ENCODE measurements at regions not wholly inside any gene's neighbourhood (a gene's known extent, or its start where the extent isn't known, plus 50 kb on each side); places are given as distances from the start of the nearest gene placed in this dataset.
A peak's percentile ranks its signal among the peaks of the same experiment; 100 is the strongest.

DNA sequence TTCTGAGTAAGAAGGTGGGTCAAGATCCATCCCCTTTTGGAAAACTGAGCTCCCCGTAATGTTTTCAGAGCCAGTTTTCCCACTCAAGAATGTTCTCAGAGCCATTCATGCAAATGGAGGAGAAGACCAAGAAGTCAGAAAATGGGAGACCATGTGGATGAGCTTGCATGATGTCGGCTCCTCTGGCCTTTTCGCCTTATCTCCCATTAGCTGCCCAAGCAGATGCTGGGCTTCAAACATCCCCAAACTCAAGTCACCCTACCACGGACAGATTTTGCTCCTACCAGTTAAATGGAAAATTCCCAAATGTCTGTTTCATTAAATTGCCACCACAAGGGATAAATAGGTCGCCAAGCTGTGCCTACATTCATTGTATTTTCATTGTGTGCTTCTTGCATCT, 161.4 kb downstream of the ICE1 start:
- Histone ChIP-seq H3K9me3 (ENCODE audit: control insufficient read depth, low read length) (peaks cover 2% of the 10 kb centered on the region), H3K27me3 (ENCODE audit: control insufficient read depth, insufficient read depth) (no peaks in the 10 kb centered on the region), H3K4me3 (ENCODE audit: low read length) (no peak overlapping the region), H3K4me1 (ENCODE audit: control insufficient read depth, insufficient read depth, low read length) (no peaks in the 10 kb centered on the region), H3K27ac (ENCODE audit: low read length) (no peak overlapping the region)
- DNase-seq (no peak), ATAC-seq (no peak)
- intact Hi-C loops (cut with DNase I) = no loop called here
- WGBS = 86% methylated on average over 5 of the region's 5 CpGs

- WGBS = 84% methylated on average over 5 of the region's 5 CpGs
- Histone ChIP-seq H3K4me3 (ENCODE audit: low read length) (no peak overlapping the region), H3K4me1 (ENCODE audit: control insufficient read depth, insufficient read depth, low read length) (no peaks in the 10 kb centered on the region), H3K27ac (ENCODE audit: low read length) (no peak overlapping the region), H3K9me3 (ENCODE audit: control insufficient read depth, low read length) (peaks cover 2% of the 10 kb centered on the region), H3K27me3 (ENCODE audit: control insufficient read depth, insufficient read depth) (no peaks in the 10 kb centered on the region)
- ATAC-seq (no peak), DNase-seq (no peak)
- intact Hi-C loops (cut with DNase I) = no loop called here
Observed at GRCh38 chr5:5583023-5583765, 160.7 kb downstream of the ICE1 start.

GRCh38 chr5:5581080-5581479, 158.6 kb downstream of the ICE1 start:
- 63% methylated on average over 3 of the region's 3 CpGs for WGBS
- H3K4me3 ChIP-seq (ENCODE audit: low read length) = no peak overlapping the region
- no peak overlapping the region for H3K27ac ChIP-seq (ENCODE audit: low read length)
- no peak for ATAC-seq
- no peaks in the 10 kb centered on the region for H3K4me1 ChIP-seq (ENCODE audit: control insufficient read depth, insufficient read depth, low read length)
- H3K27me3 ChIP-seq (ENCODE audit: control insufficient read depth, insufficient read depth) = no peaks in the 10 kb centered on the region
- no peak for DNase-seq
- intact Hi-C loops (cut with DNase I) = no loop called here
- H3K9me3 ChIP-seq (ENCODE audit: control insufficient read depth, low read length) = peaks cover 2% of the 10 kb centered on the region

DNA sequence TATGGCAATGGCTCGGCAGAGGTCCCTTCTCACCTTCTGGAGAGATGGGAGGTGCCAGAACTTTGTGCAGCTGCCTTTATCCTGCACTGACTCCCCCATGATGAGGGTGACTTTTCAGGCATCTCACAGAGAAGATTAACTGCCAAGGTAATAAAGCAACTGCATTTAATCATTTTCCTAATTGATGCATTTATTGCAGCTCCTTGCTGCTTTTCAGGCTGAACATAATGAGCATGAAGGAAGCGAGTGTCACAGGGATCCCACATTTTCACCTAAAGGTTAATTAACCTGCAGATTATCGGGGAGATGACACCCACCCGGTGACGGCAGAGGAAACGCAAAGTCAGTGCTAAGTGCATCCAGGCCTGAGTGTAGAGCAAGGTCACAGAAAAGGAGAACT, 154.3 kb downstream of the ICE1 start:
- Histone ChIP-seq H3K27me3 (ENCODE audit: control insufficient read depth, insufficient read depth) (no peaks in the 10 kb centered on the region), H3K4me1 (ENCODE audit: control insufficient read depth, insufficient read depth, low read length) (no peaks in the 10 kb centered on the region), H3K4me3 (ENCODE audit: low read length) (no peak overlapping the region), H3K9me3 (ENCODE audit: control insufficient read depth, low read length) (no peaks in the 10 kb centered on the region), H3K27ac (ENCODE audit: low read length) (no peak overlapping the region)
- DNase-seq (no peak), ATAC-seq (no peak)
- intact Hi-C loops (cut with DNase I) = no loop called here
- WGBS = 88% methylated on average over 6 of the region's 6 CpGs

DNA sequence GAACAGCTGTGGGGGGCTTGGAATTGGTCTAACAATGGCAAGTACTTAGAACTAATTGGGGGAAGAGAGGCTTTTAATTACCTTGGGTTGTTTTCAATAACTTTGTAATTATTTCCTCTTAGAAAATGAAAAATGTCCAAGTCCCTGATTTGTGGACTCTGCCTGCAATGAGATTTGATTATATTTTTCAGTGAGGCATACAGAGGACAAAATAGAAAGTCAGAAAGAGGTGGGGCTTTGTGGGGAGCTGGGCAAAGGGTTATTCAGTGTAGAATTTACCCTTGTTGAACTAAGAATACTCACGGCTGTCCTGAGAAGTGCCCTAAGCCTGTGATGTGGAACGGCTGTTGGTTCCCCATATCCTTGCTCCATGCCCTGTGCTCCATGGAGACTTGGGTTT, 153.0 kb downstream of the ICE1 start:
- Histone ChIP-seq H3K9me3 (ENCODE audit: control insufficient read depth, low read length) (no peaks in the 10 kb centered on the region), H3K4me1 (ENCODE audit: control insufficient read depth, insufficient read depth, low read length) (no peaks in the 10 kb centered on the region), H3K27me3 (ENCODE audit: control insufficient read depth, insufficient read depth) (no peaks in the 10 kb centered on the region), H3K27ac (ENCODE audit: low read length) (no peak overlapping the region), H3K4me3 (ENCODE audit: low read length) (no peak overlapping the region)
- no peak for ATAC-seq
- WGBS = 81% methylated on average over 2 of the region's 2 CpGs
- no peak for DNase-seq
- intact Hi-C loops (cut with DNase I) = no loop called here

DNA sequence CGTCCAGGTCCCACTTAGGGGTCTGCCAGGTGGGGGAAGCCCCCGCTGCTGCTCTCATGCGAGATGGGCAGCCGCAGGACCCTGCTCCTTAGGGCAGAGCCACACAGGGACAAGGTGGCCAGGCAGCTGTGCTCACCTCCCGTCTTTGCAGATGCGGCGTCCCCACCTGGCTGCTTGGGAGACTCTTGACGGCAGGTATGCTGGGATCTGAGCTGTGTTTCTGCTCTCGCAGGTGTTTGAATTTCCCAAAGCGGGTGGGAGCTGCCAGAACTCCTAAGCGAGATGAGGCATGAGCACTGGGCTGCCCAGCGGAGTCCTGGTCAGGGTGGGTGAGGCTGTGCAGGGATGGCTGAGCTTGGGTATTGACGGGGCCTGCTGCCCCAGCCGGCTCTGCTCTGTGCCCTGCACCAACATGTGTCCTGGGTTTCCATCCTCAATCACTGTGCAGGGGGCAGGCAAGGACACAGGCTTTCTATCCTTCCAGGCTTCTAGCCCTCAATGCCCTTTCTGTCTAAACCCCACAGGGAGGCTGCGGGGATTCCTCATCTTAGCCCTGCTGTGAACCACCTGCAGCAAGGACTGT, 151.4 kb downstream of the ICE1 start:
- DNase-seq (no peak), ATAC-seq (peak in 1 of 2 donors; percentile 31)
- Histone ChIP-seq H3K4me3 (ENCODE audit: low read length) (no peak overlapping the region), H3K4me1 (ENCODE audit: control insufficient read depth, insufficient read depth, low read length) (no peaks in the 10 kb centered on the region), H3K27ac (ENCODE audit: low read length) (no peak overlapping the region), H3K9me3 (ENCODE audit: control insufficient read depth, low read length) (no peaks in the 10 kb centered on the region), H3K27me3 (ENCODE audit: control insufficient read depth, insufficient read depth) (no peaks in the 10 kb centered on the region)
- 74% methylated on average over 15 of the region's 15 CpGs for WGBS
- intact Hi-C loops (cut with DNase I) = no loop called here

DNA sequence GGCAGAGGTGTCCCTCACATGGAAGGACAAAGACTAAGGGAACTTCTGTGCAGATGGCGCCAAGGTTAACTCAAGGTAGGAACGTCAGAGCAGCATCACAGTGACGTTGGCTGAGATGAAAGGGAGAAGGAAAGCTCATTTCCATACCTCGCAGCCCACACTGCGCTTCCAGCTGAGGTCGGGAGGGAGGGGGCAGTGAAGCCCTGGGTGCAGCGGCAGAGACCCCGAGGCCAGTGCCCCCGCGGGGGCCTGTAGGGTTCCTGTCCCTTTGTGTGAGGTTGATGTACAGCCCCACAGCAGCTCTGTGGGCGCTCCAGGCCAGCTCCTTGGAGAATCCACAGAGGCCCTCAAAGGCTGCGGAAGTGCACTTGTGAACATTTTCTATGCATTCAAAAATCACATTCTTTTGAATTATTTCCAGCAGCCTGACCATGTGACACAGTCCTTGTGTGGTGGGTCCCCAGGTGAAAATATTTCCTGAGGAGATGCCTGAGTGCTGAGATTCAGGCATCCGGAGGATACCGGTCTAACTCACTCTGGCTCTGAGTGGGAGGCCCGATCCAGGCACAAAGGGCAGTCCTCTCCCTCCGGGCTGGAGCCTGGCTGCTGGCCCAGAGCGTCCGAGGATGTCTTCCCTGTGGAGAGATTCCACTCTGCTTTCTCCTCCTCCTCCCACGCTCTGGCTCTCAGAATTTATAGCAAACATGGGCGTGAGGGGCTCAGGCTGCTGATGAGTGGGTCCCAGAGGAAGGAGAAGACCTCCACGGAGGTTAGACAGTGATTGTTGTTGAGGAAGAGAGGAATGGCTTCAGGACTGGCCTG, 150.7 kb downstream of the ICE1 start:
- peak in 1 of 2 donors; percentile 42 for ATAC-seq
- DNase-seq = peak in 2 of 3 donors; percentile 36 to 72
- intact Hi-C loops (cut with DNase I) = no loop called here

DNA sequence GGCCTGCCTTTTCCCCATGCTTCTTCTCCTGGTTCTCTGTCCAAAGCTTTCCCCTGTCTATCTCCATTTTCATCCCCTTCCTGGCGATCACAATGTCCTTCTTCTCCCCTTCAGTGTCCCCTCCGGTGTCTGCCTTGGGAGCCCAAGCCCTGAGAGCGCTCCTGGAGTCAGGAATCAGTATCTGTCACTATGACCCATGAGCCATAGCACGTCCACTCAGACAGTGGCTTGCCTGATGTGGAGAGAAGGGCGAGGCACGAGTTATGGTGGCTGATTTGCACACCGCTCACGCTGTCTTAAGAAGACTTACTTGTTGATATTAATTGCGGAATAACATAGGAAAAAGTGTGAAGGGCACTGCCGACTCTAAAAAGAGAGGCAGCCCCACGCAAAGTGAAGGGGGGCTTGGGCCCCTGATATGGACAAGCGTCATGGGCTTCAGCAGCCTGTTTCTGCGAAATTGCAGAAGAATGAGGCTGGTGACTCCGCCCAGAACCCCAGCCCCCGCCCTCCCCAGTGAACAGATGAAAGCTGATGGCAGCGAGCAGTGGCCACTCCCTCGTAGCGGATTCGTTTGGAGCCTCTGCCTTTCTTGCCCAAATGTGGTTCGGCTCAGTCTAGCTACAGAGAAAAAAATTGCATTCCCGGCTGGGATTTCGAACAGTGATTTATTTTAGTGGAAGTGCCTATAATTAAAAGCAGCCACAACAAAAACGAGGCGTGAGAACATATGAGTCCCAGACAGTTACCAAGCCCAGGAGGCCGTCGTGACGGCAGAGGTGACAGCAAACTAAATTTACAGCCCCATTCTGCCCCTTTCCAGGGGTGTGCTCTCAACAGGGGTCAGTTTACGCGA, 149.8 kb downstream of the ICE1 start:
- intact Hi-C loops (cut with DNase I) = no loop called here
- 68% methylated on average over 29 of the region's 29 CpGs for WGBS
- ATAC-seq (no peak), DNase-seq (peak in 2 of 3 donors; percentile 31 to 65)
- Histone ChIP-seq H3K4me3 (ENCODE audit: low read length) (no peak overlapping the region), H3K9me3 (ENCODE audit: control insufficient read depth, low read length) (no peaks in the 10 kb centered on the region), H3K27me3 (ENCODE audit: control insufficient read depth, insufficient read depth) (no peaks in the 10 kb centered on the region), H3K27ac (ENCODE audit: low read length) (no peak overlapping the region), H3K4me1 (ENCODE audit: control insufficient read depth, insufficient read depth, low read length) (no peaks in the 10 kb centered on the region)

More for the DNA sequence above, 150.7 kb downstream of the ICE1 start:
- Histone ChIP-seq H3K27me3 (ENCODE audit: control insufficient read depth, insufficient read depth) (no peaks in the 10 kb centered on the region), H3K4me1 (ENCODE audit: control insufficient read depth, insufficient read depth, low read length) (no peaks in the 10 kb centered on the region), H3K9me3 (ENCODE audit: control insufficient read depth, low read length) (no peaks in the 10 kb centered on the region), H3K4me3 (ENCODE audit: low read length) (no peak overlapping the region), H3K27ac (ENCODE audit: low read length) (no peak overlapping the region)
- WGBS = 45% methylated on average over 21 of the region's 21 CpGs

- WGBS = 91% methylated on average over 8 of the region's 8 CpGs
- Histone ChIP-seq H3K4me3 (ENCODE audit: low read length) (no peak overlapping the region), H3K27me3 (ENCODE audit: control insufficient read depth, insufficient read depth) (no peaks in the 10 kb centered on the region), H3K9me3 (ENCODE audit: control insufficient read depth, low read length) (no peaks in the 10 kb centered on the region), H3K27ac (ENCODE audit: low read length) (no peak overlapping the region), H3K4me1 (ENCODE audit: control insufficient read depth, insufficient read depth, low read length) (no peaks in the 10 kb centered on the region)
- DNase-seq = no peak
- ATAC-seq = no peak
- intact Hi-C loops (cut with DNase I) = no loop called here
Observed at GRCh38 chr5:5570646-5571045, 148.2 kb downstream of the ICE1 start.

GRCh38 chr5:5564898-5565297, 142.4 kb downstream of the ICE1 start:
- ATAC-seq = no peak
- Histone ChIP-seq H3K27me3 (ENCODE audit: control insufficient read depth, insufficient read depth) (no peaks in the 10 kb centered on the region), H3K27ac (ENCODE audit: low read length) (no peak overlapping the region), H3K9me3 (ENCODE audit: control insufficient read depth, low read length) (peaks cover 2% of the 10 kb centered on the region), H3K4me3 (ENCODE audit: low read length) (no peak overlapping the region), H3K4me1 (ENCODE audit: control insufficient read depth, insufficient read depth, low read length) (no peaks in the 10 kb centered on the region)
- WGBS = 84% methylated on average over 4 of the region's 4 CpGs
- intact Hi-C loops (cut with DNase I) = no loop called here
- DNase-seq = no peak
